ENCODE measurements at regions not wholly inside any gene's neighbourhood (a gene's known extent, or its start where the extent isn't known, plus 50 kb on each side); places are given as distances from the start of the nearest gene placed in this dataset.
"Not testable (repeated sequence)": the region's sequence is repeated elsewhere in the genome, so short reads cannot be mapped to it uniquely, and the experiment has no call there.

DNA sequence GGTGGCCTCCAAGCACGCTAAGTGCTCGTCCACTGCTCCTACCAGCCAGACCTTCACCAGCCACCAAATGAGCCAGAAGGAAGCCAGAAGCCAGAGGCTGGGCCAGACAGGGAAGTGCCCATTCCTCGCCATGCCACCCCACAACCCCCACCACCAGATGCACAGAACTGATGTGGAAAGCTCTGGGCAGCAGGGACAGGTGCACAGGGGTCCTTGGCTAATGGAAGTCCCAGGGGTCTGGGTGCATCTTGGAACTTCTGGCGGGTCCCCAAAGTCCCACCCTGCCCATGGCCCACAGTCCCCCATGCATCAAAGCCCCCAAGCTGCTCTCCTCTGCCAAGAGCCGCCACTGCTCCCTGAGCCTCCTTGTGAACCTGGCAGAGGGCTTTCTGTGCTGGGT is 173.1 kb upstream of the ID2 start:
- intact Hi-C loops (cut with DNase I): no loop called here
- Histone ChIP-seq H3K9me3 (no peaks in the 10 kb centered on the region), H3K4me1 (no peaks in the 10 kb centered on the region), H3K36me3 (no peaks in the 10 kb centered on the region), H3K27me3 (no peaks in the 10 kb centered on the region), H3K4me3 (no peak overlapping the region), H3K27ac (no peak overlapping the region)
- no peak for DNase-seq
- WGBS, 2 donors: 78 to 89% methylated on average over 5 of the region's 5 CpGs
- TF ChIP-seq EP300 (IDR thresholded peaks at IDR 0.05): no peak

DNA sequence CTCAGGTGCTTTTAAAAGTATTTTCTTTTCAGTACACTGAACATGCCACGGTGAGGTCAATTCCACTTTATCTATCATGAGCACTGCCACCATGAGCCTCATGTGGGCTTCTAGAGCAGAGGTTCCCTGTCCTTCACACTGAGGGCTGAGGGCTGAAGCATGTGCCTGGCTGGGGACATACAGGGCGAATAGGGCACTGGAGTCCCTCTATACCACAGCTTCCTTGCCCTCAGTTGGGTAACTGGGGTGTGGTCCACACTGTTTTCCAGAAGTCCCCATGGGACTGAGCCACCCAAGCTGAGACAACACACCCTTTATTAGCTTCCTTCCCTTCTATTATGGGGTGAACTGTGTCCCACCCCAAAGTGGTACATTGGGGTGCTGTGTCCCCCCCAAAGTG is 172.2 kb upstream of the ID2 start:
- Histone ChIP-seq H3K9me3 (no peaks in the 10 kb centered on the region), H3K27me3 (no peaks in the 10 kb centered on the region), H3K4me1 (no peaks in the 10 kb centered on the region), H3K27ac (no peak overlapping the region), H3K36me3 (no peaks in the 10 kb centered on the region), H3K4me3 (no peak overlapping the region)
- no peak for DNase-seq
- intact Hi-C loops (cut with DNase I): no loop called here
- TF ChIP-seq POLR2A (IDR thresholded peaks at IDR 0.05): no peak
- TF ChIP-seq, protein P1, sequence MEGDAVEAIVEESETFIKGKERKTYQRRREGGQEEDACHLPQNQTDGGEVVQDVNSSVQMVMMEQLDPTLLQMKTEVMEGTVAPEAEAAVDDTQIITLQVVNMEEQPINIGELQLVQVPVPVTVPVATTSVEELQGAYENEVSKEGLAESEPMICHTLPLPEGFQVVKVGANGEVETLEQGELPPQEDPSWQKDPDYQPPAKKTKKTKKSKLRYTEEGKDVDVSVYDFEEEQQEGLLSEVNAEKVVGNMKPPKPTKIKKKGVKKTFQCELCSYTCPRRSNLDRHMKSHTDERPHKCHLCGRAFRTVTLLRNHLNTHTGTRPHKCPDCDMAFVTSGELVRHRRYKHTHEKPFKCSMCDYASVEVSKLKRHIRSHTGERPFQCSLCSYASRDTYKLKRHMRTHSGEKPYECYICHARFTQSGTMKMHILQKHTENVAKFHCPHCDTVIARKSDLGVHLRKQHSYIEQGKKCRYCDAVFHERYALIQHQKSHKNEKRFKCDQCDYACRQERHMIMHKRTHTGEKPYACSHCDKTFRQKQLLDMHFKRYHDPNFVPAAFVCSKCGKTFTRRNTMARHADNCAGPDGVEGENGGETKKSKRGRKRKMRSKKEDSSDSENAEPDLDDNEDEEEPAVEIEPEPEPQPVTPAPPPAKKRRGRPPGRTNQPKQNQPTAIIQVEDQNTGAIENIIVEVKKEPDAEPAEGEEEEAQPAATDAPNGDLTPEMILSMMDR (IDR thresholded peaks at IDR 0.05): no peak
- no peak for TF ChIP-seq POLR2AphosphoS5 (IDR thresholded peaks at IDR 0.05)
- no peak for TF ChIP-seq EP300 (IDR thresholded peaks at IDR 0.05)
- WGBS, 2 donors: 84 to 96% methylated on average over 2 of the region's 2 CpGs

DNA sequence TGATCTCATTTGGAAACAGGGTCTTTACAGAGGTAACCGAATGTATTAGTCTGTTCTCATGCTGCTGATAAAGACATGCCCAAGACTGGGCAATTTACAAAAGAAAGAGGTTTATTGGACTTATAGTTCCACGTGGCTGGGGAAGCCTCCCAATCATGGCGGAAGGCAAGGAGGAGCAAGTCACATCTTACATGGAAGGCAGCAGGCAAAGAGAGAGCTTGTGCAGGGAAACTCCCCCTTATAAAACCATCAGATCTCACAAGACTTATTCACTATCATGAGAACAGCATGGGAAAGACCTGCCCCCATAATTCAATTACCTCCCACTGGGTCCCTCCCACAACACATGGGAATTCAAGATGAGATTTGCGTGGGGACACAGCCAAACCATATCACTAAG is 171.8 kb upstream of the ID2 start:
- H3K27me3 ChIP-seq; H3K4me1 ChIP-seq; intact Hi-C loops (cut with DNase I); DNase-seq; H3K36me3 ChIP-seq; H3K27ac ChIP-seq; H3K4me3 ChIP-seq; H3K9me3 ChIP-seq: not testable (repeated sequence)
- WGBS, 2 donors: 90 to 93% methylated on average over 4 of the region's 4 CpGs

DNA sequence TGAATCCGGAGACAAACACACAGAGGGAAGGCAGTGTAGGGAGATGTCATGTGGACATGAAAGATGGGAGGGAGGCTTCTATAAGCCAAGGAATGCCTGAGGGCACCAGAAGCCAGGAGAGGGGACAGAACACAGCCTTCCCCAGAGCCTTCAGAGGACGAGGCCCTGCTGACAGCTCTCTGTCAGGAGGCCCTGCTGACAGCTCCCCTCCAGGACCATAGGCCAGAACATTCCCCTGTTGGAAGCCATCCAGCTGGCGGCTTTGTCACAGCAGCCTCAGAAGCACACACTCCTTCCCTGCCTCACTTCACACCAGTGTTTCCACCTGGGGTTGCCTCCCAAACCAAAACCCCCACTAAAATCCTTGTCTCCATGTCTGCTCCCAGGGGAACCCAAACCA is 171.3 kb upstream of the ID2 start:
- H3K9me3 ChIP-seq: no peaks in the 10 kb centered on the region
- 93 to 94% methylated on average over 3 of the region's 3 CpGs for WGBS, 2 donors
- no peak overlapping the region for H3K27ac ChIP-seq
- intact Hi-C loops (cut with DNase I): no loop called here
- H3K36me3 ChIP-seq: no peaks in the 10 kb centered on the region
- DNase-seq: no peak
- TF ChIP-seq EP300 (IDR thresholded peaks at IDR 0.05) (no peak), POLR2A (IDR thresholded peaks at IDR 0.05) (no peak), POLR2AphosphoS5 (IDR thresholded peaks at IDR 0.05) (no peak)
- TF ChIP-seq, protein P1 (IDR thresholded peaks at IDR 0.05): no peak
- no peak overlapping the region for H3K4me3 ChIP-seq
- no peaks in the 10 kb centered on the region for H3K4me1 ChIP-seq
- H3K27me3 ChIP-seq: no peaks in the 10 kb centered on the region

DNA sequence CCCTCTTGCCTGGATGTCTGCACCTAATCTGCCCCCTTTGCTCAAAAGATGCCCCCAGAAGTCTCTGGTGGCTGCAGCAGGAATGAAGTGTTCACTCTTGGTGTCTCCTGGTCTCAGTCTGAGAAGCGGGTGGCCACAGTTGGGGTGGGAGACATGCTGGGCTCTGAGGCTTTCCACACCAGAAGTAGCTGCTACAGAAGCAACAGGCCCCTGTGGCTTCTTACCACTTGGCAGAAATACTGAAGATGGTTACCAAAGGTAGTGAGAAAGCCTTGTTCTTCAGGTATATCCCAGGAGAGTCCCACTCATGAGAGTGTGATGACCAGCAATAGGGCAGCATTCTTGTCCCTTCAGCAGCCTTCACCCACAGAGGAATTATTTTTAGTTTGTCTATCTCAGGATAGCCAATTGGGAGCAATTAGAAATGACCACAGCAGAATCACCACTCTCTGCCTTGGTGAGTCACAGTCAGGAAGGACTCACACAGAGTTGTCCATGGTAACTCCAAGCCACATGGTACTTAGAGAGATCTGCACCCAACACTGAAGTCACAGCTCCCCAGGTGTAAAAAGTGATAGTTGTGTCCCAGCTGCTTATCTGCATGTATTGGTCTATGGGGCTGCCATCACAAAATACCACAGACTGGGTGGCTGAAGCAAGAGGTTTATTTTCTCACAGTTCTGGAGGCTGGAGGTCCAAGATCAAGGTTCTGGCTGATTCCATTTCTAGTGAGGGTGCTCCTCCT is 169.8 kb upstream of the ID2 start:
- 91 to 95% methylated on average over 1 of the region's 1 CpG for WGBS, 2 donors
- no peak for DNase-seq
- intact Hi-C loops (cut with DNase I): no loop called here

More for the DNA sequence above, 169.8 kb upstream of the ID2 start:
- TF ChIP-seq, protein P1 (IDR thresholded peaks at IDR 0.05): no peak
- TF ChIP-seq POLR2AphosphoS5 (IDR thresholded peaks at IDR 0.05) (no peak), POLR2A (IDR thresholded peaks at IDR 0.05) (no peak), EP300 (IDR thresholded peaks at IDR 0.05) (no peak)
- H3K36me3 ChIP-seq: no peaks in the 10 kb centered on the region
- H3K4me3 ChIP-seq: no peak overlapping the region
- H3K27ac ChIP-seq: no peak overlapping the region
- H3K9me3 ChIP-seq: no peaks in the 10 kb centered on the region
- no peaks in the 10 kb centered on the region for H3K27me3 ChIP-seq
- H3K4me1 ChIP-seq: no peaks in the 10 kb centered on the region
